RKO (cell line): ENCODE measurements at regions not wholly inside any gene's neighbourhood (a gene's known extent, or its start where the extent isn't known, plus 50 kb on each side); places are given as distances from the start of the nearest gene placed in this dataset.
A peak's percentile ranks its signal among the peaks of the same experiment; 100 is the strongest.

Experiments used
- DNase-seq: peaks from one replicate; pipeline ENCODE4 v3.0.0-alpha.2; 2016; ENCODE audit warnings: low spot score

- no peak for DNase-seq
Measured at GRCh38 chr3:72459588-72459987, 388.7 kb downstream of the SHQ1 start.

DNA sequence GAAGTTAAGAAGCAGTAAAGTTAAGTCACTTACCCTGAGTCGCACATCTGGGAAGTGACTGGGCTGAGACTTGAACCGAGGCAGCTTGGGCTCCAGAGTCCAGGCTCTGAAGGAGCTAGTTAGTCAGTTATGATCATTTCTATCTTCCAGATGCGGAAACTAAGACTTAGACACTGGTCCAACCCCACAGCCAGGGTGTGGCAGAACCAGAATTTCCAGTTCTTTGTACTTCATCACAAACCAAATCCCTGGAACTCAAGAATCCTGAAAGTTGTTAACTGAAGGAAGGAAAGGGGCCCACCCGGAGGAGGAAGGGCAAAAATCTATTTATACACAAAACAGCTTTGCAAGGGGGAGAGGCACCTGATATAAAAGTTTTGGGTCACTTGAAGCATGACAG, 389.9 kb downstream of the SHQ1 start:
- DNase-seq, result no peak

GRCh38 chr3:72454441-72454840, 393.8 kb downstream of the SHQ1 start:
- no peak for DNase-seq

- DNase-seq, result no peak
Measured at GRCh38 chr3:72453706-72454105, 394.5 kb downstream of the SHQ1 start.

DNA sequence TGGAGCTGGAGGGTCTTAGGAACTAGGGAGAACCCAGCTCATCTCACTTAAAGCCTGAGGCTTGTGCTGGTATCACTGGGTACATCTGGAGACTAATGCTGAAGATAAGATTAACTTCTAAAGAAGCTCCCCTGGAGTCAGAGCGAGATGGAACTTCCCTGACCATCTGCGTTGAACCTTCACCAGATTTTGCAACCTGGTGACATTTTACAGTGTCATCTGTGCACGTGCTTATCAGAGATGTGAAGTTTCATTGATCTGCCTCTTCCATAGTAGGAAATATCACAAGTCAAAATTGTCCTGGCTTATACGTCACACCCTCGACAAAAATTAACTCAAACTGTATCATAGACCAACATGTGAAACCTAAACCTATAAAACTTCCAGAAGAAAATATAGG, 395.5 kb downstream of the SHQ1 start:
- DNase-seq, result no peak

DNA sequence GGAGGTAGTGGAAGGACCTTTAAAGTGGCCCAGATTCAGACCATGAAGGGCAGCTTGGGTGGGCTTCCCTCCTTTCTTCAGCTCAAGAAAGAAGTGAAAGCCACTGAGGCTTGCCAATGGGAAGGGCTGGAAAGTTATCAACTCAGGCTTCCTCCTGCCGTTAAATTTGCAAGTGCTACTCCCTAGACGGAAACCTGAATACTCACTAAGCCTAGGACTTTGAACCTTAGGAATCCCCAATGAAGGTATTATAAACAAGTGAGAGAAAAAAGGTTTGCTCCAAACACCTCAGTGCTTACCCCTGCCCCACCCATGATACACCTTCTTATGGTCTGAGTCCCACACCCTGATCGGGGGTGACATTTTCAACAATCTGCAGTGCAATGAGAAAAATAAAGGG, 396.4 kb downstream of the SHQ1 start:
- no peak for DNase-seq

- DNase-seq, result no peak
Measured at GRCh38 chr3:72449551-72449950, 398.7 kb downstream of the SHQ1 start.

- DNase-seq, result peak; percentile 4
Measured at GRCh38 chr3:72448858-72449257, 399.4 kb downstream of the SHQ1 start.

DNA sequence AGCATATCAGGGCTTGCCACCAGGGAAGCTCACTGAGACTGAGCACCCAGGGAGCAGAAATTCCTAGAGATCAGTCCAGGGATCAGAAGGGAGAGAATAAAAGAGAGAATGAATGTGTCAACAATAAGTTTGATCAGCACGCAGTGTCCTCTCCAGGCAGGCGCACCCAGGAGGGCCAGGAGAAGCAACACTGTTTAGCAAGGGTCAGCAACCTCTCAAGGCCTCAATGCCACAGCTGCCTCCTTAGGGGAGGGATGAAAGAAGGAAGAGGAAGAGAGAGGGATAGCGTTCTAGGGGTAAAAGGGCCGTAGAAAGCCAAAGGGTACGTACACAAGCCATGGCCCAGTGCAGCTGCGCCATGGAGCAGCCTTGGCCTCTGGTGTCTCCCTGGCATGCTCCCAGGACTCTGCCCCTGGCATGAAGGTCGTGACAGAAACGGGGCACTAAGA, 399.8 kb downstream of the SHQ1 start:
- no peak for DNase-seq

GRCh38 chr3:72447059-72447946, 400.9 kb downstream of the SHQ1 start:
- DNase-seq, result peak; percentile 86

DNA sequence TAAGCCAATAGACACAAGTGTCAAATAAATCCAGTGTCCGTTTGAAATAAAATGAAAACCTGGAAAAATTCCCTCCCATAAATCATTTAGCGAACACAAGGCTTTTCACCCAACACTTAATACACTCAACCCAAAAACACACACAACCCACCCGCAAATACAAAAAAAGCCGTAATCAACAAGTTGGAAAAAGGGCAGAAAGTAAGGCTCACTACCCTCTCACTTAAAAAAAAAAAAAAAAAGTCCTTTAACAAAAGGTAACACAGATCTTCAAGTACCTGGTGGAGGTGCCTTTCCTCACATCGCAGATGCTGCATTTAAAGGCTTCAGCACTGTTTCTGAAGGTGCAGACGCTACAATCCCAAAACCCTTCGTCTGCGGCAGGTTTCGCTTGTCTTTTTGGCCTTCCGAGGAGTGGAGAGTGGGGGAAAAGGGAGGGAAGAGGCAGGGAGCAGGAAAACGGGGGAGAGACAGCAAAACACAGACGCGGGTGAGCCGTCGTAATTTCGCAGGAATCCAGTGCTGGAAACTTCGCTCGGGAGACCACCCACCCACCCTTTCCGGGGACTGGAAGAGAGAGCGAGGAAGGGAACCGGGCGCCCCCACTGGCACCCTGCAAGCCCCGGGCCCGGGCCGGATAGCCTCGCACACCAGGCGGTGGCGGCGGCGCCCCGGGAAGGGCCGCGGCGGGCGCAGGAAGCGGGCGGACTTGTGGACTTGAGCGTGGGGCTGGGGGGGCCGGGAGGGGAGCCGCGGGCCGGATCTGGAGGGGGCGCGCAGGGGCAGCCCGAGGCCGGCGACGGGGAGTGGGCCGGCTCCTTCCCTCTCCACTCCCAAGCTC, 401.8 kb downstream of the SHQ1 start, which contains the start of gene RYBP:
TSS of gene RYBP (minus strand) at position 404 of the 841 bp plus-strand sequence.
- DNase-seq, result peak; percentile 37

GRCh38 chr3:72445827-72446217, 402.4 kb downstream of the SHQ1 start:
- no peak for DNase-seq

DNA sequence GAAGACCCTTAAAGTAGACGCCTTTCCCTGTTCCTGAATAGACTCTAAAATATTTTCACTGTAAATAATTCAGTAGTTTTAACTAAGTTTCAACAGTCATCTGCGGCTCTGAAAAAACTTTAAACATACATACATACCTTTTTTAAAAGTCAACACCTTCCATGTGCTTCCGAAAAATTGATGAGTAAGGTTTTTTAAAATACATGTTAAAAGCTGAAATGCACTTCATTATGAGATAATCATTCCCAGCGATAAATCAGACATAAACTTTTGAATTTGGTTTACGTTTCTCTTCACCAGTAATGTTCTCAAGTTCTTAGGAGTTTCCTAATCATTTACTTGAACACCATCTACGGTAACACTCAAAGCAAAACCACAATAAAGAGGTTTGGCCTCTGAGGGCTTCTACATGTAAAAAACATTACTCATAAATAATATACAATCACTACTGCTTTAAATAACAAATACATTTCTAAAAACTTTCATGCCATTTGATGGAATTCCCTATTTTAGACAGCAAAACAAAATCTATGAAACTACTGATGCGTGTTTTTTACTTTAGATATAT, 403.5 kb downstream of the SHQ1 start:
- DNase-seq, result peak; percentile 5

DNA sequence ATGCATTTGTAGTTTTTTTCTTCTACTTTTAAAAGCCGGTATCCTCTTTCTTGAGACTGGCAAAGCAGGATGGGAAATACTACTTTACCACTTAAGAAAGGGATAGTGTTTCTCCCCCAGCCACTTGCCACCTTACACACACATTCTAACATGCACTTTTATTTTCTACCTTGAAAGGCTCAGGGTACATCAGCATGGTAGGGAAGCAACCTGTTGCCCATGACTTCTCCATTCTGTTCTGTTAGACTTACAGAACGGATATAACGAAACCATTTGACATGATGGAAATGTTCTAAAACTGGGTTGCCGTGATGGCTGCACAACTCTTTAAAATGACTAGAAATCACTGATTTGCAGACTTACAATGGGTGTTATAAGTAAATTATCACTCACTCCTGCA, 405.5 kb downstream of the SHQ1 start:
- no peak for DNase-seq

GRCh38 chr3:72441284-72441994, 406.8 kb downstream of the SHQ1 start:
- DNase-seq, result no peak

GRCh38 chr3:72440491-72440890, 407.8 kb downstream of the SHQ1 start:
- DNase-seq, result no peak

DNA sequence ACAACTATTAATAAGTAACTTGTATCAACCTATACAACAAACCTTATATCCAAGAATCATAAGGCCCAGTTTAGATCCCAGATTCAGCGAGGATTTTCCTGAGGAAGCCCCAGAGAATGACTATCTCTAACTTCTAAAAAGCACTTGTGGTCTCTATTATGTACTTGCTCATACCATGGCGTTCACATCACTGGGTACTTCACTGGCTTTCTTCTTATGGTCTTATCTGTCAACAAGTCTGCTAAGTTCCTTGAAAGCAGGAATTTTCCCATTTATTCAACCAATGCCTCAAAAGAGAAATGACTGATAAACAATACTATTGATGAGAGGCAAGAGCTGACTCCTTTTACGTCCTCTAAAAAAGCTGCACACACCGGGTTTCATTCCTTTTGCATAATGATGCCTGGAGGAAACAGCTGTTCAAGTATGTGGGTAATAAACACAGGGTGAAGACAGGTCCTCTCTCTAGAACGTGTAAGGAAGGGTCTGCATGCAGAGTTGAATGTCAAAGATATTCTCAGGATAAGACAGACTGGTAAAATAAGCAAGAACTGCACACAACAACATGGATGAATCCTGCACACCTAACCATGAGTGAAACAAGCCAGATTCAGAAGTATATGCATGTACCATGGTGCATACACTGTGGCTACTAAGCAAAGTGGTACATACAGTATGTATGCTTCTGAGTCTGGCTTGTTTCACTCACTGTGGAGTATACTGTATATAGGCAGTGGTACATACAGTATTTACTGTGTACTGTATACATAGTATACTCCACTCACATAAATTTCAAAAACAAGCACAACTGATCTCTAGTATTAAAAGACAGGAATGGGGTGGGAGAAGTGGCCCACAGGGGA, 408.7 kb downstream of the SHQ1 start:
- no peak for DNase-seq

DNA sequence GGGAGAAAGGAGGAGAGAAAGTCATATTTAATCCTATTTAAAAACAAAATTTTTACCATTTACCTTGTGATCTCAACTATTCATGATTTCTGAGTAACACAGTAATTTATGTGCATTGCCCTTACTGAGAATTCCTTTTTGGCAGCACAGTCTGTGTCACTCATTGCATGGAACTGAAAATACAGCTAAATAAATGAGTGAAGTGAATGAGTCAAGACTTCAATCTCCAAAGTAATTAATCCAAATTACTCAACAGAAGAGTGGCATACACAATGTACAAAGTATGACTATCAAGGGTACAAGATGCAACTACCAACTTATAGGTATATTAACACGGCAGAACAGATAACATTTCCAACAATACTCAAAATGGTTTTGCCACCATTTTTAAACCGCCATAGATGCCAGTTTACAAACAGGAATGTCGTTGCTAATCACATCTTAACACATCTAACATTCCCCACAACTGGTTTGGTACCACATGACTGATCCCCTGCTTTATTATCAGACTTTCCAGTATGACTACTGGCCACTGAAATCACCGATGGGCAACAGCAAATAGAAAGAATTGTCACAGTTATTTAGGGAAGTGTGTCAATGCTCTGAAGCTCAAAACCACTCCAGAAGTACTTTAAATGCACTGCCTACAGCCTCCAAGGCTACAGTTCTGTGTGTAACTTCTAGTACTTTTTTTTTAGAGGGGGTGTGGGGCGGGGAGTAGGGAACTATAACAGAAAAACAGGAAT, 410.4 kb downstream of the SHQ1 start:
- peak; percentile 26 for DNase-seq

DNA sequence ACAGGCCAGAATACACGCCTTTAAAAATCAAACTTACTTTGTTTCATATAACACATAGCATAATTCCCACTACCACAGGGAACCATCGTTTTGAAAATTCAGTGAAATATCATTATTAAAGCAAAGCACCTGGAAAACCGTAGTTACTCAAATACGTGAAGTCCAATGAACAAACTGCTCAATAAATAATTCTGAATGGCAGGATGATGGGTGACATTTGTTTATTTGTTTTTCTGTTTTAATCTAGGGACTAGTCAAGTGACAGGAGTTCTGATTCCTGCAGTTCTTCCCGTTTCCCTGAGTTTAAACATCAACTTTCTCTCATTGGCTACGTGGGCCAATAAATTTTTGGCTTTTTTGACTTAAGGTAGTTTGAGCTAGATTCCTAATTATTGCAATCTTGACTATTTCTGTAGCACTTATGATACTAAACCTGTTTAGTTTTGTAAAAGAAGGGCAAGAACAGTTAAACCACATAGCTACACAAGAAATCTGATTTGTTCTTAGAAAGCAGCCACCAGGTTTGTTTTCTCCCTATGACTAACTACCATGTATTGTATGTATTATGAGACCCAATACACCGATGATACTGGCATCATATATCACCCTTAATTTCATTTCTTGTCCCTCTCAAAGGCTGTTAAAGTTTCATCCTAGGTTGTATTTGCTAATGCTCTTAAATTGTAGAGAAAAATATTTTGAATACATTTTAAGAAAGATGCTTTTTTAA, 411.2 kb downstream of the SHQ1 start:
- no peak for DNase-seq

DNA sequence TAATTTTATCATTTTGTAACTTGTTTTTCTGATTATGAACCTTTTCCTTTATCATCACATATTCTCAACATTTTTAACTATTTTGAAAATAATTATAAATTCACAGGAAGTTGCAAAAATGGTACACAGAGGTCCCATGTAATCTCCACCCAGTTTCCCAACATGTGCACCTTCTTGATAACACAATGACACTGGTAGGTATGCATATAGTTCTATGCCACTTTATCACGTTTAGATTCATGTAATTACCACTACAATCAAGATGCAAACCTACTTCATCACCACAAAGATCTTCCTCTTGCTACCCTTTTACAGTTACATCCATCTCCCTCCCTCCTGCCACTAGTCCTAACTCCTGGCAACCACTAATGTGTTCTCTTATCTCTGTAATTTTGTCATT, 413.9 kb downstream of the SHQ1 start:
- DNase-seq, result no peak
